Jurkat, Clone E6-1 (cell line): ENCODE measurements at regions not wholly inside any gene's neighbourhood (a gene's known extent, or its start where the extent isn't known, plus 50 kb on each side); places are given as distances from the start of the nearest gene placed in this dataset.
"Not testable (repeated sequence)": the region's sequence is repeated elsewhere in the genome, so short reads cannot be mapped to it uniquely, and the experiment has no call there.

Source experiments
- DNase-seq: peaks from one replicate; pipeline ENCODE4 v3.0.0-alpha.2; 2011; ENCODE audit warnings: low read depth, low spot score
- H3K4me3 ChIP-seq: 2 replicates; pipeline ENCODE4 v1.5.1; 2011; ENCODE audit warnings: mild to moderate bottlenecking, low read length, control low read depth, moderate library complexity

GRCh38 chr3:150275941-150276340 lies 132.2 kb upstream of the TSC22D2 start:
- DNase-seq: no peak
- no peak overlapping the region for H3K4me3 ChIP-seq

GRCh38 chr3:150274372-150274771 lies 133.7 kb upstream of the TSC22D2 start:
- DNase-seq: no peak
- no peak overlapping the region for H3K4me3 ChIP-seq

- no peak overlapping the region for H3K4me3 ChIP-seq
- DNase-seq: no peak
These were observed 134.7 kb upstream of the TSC22D2 start for GRCh38 chr3:150273396-150273795.

- no peak for DNase-seq
- H3K4me3 ChIP-seq: no peak overlapping the region
These were observed 136.5 kb upstream of the TSC22D2 start for GRCh38 chr3:150271591-150271960.

- DNase-seq: no peak
- H3K4me3 ChIP-seq: no peak overlapping the region
These were observed 137.1 kb upstream of the TSC22D2 start for GRCh38 chr3:150270883-150271590.

- not testable (repeated sequence) for H3K4me3 ChIP-seq, DNase-seq
These were observed 137.7 kb upstream of the TSC22D2 start for GRCh38 chr3:150270444-150270843.

- H3K4me3 ChIP-seq: no peak overlapping the region
- no peak for DNase-seq
These were observed 138.6 kb upstream of the TSC22D2 start for GRCh38 chr3:150269526-150269925.

GRCh38 chr3:150268426-150269391 lies 139.4 kb upstream of the TSC22D2 start:
- no peak for DNase-seq
- no peak overlapping the region for H3K4me3 ChIP-seq

- DNase-seq: no peak
These were observed 140.8 kb upstream of the TSC22D2 start for GRCh38 chr3:150267288-150267687.

GRCh38 chr3:150265305-150265704 lies 142.8 kb upstream of the TSC22D2 start:
- no peak overlapping the region for H3K4me3 ChIP-seq
- no peak for DNase-seq

More at GRCh38 chr3:150267288-150267687, 140.8 kb upstream of the TSC22D2 start:
- no peak overlapping the region for H3K4me3 ChIP-seq

- no peak for DNase-seq
- no peak overlapping the region for H3K4me3 ChIP-seq
These were observed 143.4 kb upstream of the TSC22D2 start for GRCh38 chr3:150264561-150265279.

GRCh38 chr3:150261958-150262357 lies 146.1 kb upstream of the TSC22D2 start:
- no peak overlapping the region for H3K4me3 ChIP-seq
- DNase-seq: no peak

- no peak for DNase-seq
- H3K4me3 ChIP-seq: no peak overlapping the region
These were observed 146.7 kb upstream of the TSC22D2 start for GRCh38 chr3:150261418-150261817.

- H3K4me3 ChIP-seq: no peak overlapping the region
- no peak for DNase-seq
These were observed 147.7 kb upstream of the TSC22D2 start for GRCh38 chr3:150260398-150260710.

- H3K4me3 ChIP-seq: no peak overlapping the region
- no peak for DNase-seq
These were observed 148.3 kb upstream of the TSC22D2 start for GRCh38 chr3:150259526-150260397.

- no peak overlapping the region for H3K4me3 ChIP-seq
- no peak for DNase-seq
These were observed 151.3 kb upstream of the TSC22D2 start for GRCh38 chr3:150256782-150257181.

- no peak overlapping the region for H3K4me3 ChIP-seq
- no peak for DNase-seq
These were observed 151.8 kb upstream of the TSC22D2 start for GRCh38 chr3:150256318-150256717.

GRCh38 chr3:150255826-150256225 lies 152.3 kb upstream of the TSC22D2 start:
- H3K4me3 ChIP-seq: no peak overlapping the region
- DNase-seq: no peak

- no peak overlapping the region for H3K4me3 ChIP-seq
- no peak for DNase-seq
These were observed 152.7 kb upstream of the TSC22D2 start for GRCh38 chr3:150255413-150255812.
